ENCODE measurements at regions not wholly inside any gene's neighbourhood (a gene's known extent, or its start where the extent isn't known, plus 50 kb on each side); places are given as distances from the start of the nearest gene placed in this dataset.
"Not testable (repeated sequence)": the region's sequence is repeated elsewhere in the genome, so short reads cannot be mapped to it uniquely, and the experiment has no call there.

GRCh38 chr9:64015136-64015535 lies 1269.9 kb downstream of the FOXD4L5 start:
- no peak overlapping the region for H3K27ac ChIP-seq
- TF ChIP-seq POLR2A (IDR thresholded peaks at IDR 0.05) (no peak), POLR2AphosphoS5 (IDR thresholded peaks at IDR 0.05) (no peak)
- TF ChIP-seq, protein P1, sequence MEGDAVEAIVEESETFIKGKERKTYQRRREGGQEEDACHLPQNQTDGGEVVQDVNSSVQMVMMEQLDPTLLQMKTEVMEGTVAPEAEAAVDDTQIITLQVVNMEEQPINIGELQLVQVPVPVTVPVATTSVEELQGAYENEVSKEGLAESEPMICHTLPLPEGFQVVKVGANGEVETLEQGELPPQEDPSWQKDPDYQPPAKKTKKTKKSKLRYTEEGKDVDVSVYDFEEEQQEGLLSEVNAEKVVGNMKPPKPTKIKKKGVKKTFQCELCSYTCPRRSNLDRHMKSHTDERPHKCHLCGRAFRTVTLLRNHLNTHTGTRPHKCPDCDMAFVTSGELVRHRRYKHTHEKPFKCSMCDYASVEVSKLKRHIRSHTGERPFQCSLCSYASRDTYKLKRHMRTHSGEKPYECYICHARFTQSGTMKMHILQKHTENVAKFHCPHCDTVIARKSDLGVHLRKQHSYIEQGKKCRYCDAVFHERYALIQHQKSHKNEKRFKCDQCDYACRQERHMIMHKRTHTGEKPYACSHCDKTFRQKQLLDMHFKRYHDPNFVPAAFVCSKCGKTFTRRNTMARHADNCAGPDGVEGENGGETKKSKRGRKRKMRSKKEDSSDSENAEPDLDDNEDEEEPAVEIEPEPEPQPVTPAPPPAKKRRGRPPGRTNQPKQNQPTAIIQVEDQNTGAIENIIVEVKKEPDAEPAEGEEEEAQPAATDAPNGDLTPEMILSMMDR (IDR thresholded peaks at IDR 0.05), result no peak
- peaks cover 15 to 17% of the 10 kb centered on the region in 2 donors for H3K9me3 ChIP-seq
- no peaks in the 10 kb centered on the region for H3K36me3 ChIP-seq
- H3K27me3 ChIP-seq, result no peaks in the 10 kb centered on the region
- no peak overlapping the region for H3K4me3 ChIP-seq
- no peaks in the 10 kb centered on the region for H3K4me1 ChIP-seq
- no peak for DNase-seq (ENCODE audit: low spot score in 2 of 2)
- intact Hi-C loops (cut with DNase I; ENCODE audit: low total_unique reads), result no loop called here

DNA sequence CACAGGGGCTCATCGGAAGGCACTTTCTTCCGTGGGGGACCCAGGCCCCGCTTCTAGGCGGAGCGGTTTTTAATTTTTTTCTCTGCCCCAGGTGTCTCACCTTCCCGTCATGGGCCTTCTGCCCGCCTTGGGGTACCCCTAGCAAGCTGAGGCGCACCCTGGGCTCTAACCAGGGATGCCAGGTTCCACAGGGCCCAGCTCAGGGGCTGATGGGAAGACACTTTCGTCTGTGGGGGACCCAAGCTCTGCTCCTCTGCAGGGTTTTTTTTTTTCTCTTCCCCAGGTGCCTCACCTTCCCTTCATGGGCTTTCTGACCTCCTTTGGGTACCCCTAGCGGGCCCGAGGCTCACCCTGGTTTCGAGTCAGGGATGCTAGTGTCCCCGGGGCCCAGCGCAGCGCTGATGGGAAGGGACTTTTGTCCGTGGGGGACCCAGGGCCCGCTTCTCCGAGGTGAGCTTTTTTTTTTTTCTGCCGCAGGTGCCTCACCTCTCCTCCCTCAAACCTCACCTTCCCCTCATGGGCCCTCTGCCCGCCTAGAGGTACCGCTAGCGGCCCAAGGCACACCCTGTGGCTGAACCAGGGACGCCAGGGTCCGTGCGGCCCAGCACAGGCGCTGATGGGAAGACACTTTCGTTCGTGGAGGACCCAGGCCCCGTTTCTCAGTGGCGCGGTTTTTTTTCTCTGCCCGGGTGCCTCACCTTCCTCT lies 1270.5 kb downstream of the FOXD4L5 start:
- DNase-seq (ENCODE audit: low spot score in 2 of 2); H3K36me3 ChIP-seq; H3K27me3 ChIP-seq; H3K4me3 ChIP-seq; H3K27ac ChIP-seq; H3K4me1 ChIP-seq; intact Hi-C loops (cut with DNase I; ENCODE audit: low total_unique reads): not testable (repeated sequence)
- H3K9me3 ChIP-seq, result peaks cover 15 to 17% of the 10 kb centered on the region in 2 donors

- H3K4me1 ChIP-seq; H3K4me3 ChIP-seq; H3K27ac ChIP-seq; DNase-seq (ENCODE audit: low spot score in 2 of 2); intact Hi-C loops (cut with DNase I; ENCODE audit: low total_unique reads); H3K36me3 ChIP-seq; H3K27me3 ChIP-seq: not testable (repeated sequence)
- peaks cover 15 to 17% of the 10 kb centered on the region in 2 donors for H3K9me3 ChIP-seq
Measured at GRCh38 chr9:64013122-64013521, 1271.9 kb downstream of the FOXD4L5 start.

- H3K27me3 ChIP-seq; intact Hi-C loops (cut with DNase I; ENCODE audit: low total_unique reads); H3K27ac ChIP-seq; DNase-seq (ENCODE audit: low spot score in 2 of 2); H3K4me1 ChIP-seq; H3K36me3 ChIP-seq; H3K4me3 ChIP-seq: not testable (repeated sequence)
- peaks cover 15 to 17% of the 10 kb centered on the region in 2 donors for H3K9me3 ChIP-seq
Measured at GRCh38 chr9:64012014-64012413, 1273.0 kb downstream of the FOXD4L5 start.

- H3K9me3 ChIP-seq; H3K4me3 ChIP-seq; H3K27me3 ChIP-seq; H3K27ac ChIP-seq; intact Hi-C loops (cut with DNase I; ENCODE audit: low total_unique reads); H3K4me1 ChIP-seq; H3K36me3 ChIP-seq; DNase-seq (ENCODE audit: low spot score in 2 of 2): not testable (repeated sequence)
Measured at GRCh38 chr9:63979741-63980140, 1305.3 kb downstream of the FOXD4L5 start.
